HepG2 (cell line): ENCODE measurements at regions not wholly inside any gene's neighbourhood (a gene's known extent, or its start where the extent isn't known, plus 50 kb on each side); places are given as distances from the start of the nearest gene placed in this dataset.

Source experiments
- ATAC-seq: fragments of 200-7000 bp; cut with Tn5 transposase; 3 replicates; pipeline ENCODE4 v1.9.1; 2020; ENCODE audit warnings: mild to moderate bottlenecking, moderate library complexity
- BruUV-seq: library from RNA; stranded (reverse); fragments of 400-500 nt; replicated peaks from 2 replicates; lab custom pipeline; 2021; lab: Mats Ljungman, UMichigan
- CTCF ChIA-PET: fragments of 300-600 bp; formaldehyde crosslinking; extraction: SDS; loops from one replicate; lab custom pipeline; 2021; ENCODE audit warnings: low total read pairs, inconsistent platforms, low intra/inter-chr PET ratio; lab: Yijun Ruan, JAX
- POLR2A ChIA-PET: fragments of 350-600 bp; sonication (Branson Sonifier 250); formaldehyde crosslinking; loops from one replicate; lab custom pipeline; 2020; ENCODE audit warnings: antibody characterized with exemption, inconsistent platforms; lab: Yijun Ruan, JAX
- DNase-seq: peaks from one replicate; pipeline ENCODE4 v3.0.0-alpha.2; 2015; ENCODE audit warnings: low spot score
- FAIRE-seq: peaks from 3 replicates; lab custom pipeline; 2011; peaks lifted over from hg19 to GRCh38; lab: Jason Lieb, UNC
- H2AFZ ChIP-seq: one replicate; pipeline ENCODE4 v1.6.1; 2011; ENCODE audit warnings: low read length, inconsistent platforms
- H3K27ac ChIP-seq: fragments of 300-600 bp; 3 replicates; pipeline ENCODE4 v1.8.0; 2011; ENCODE audit warnings: mixed run types, mild to moderate bottlenecking, mixed read lengths, low read length, inconsistent platforms; ENCODE audit not compliant: insufficient read depth; ENCODE audit errors: extremely low read length
- H3K27me3 ChIP-seq, 2 experiments: fragments of 200-600 bp in 1 of 2; 2 replicates in 1 of 2; 3 replicates in 1 of 2; pipeline versions ENCODE4 v1.6.0 to v1.8.0; 2011; ENCODE audit warnings: low read length in 2 of 2, mild to moderate bottlenecking in 2 of 2, moderate library complexity in 2 of 2, inconsistent platforms in 1 of 2; ENCODE audit not compliant: insufficient read depth in 2 of 2, control insufficient read depth in 1 of 2
- H3K36me3 ChIP-seq, 2 experiments: fragments of 200-600 bp in 1 of 2; replicated peaks in 1 of 2; 2 replicates in 1 of 2; 3 replicates in 1 of 2; pipeline versions ENCODE4 v1.5.1 to v1.8.0; 2011; ENCODE audit warnings: low read length in 2 of 2, inconsistent platforms in 1 of 2; ENCODE audit not compliant: insufficient read depth in 2 of 2, control insufficient read depth in 1 of 2
- H3K4me1 ChIP-seq: 2 replicates; pipeline ENCODE4 v1.5.1; 2012; ENCODE audit warnings: low read length, inconsistent platforms; ENCODE audit not compliant: insufficient read depth
- H3K4me2 ChIP-seq: 2 replicates; pipeline ENCODE4 v1.6.0; 2011; ENCODE audit warnings: low read depth, low read length, inconsistent platforms
- H3K4me3 ChIP-seq, 3 experiments: fragments of 200-600 bp in 1 of 3; sonication (generic), shearing (Covaris generic) in 1 of 3; replicated peaks in 1 of 3; 2 replicates each; pipeline ENCODE4 v1.5.1; 2011 to 2016; ENCODE audit warnings: low read length in 3 of 3, inconsistent platforms in 2 of 3, low read depth in 2 of 3, mild to moderate bottlenecking in 2 of 3, control low read depth in 1 of 3, mixed read lengths in 1 of 3; ENCODE audit not compliant: insufficient read depth in 1 of 3
- H3K79me2 ChIP-seq: one replicate; pipeline ENCODE4 v1.6.1; 2011; ENCODE audit warnings: low read length, inconsistent platforms; ENCODE audit not compliant: insufficient read depth
- H3K9ac ChIP-seq: 2 replicates; pipeline ENCODE4 v1.6.0; 2011; ENCODE audit warnings: mild to moderate bottlenecking, low read depth, low read length, inconsistent platforms; ENCODE audit not compliant: insufficient read depth
- H3K9me3 ChIP-seq: 2 replicates; pipeline ENCODE4 v1.5.1; 2012; ENCODE audit warnings: mild to moderate bottlenecking, low read length
- H4K20me1 ChIP-seq: 2 replicates; pipeline ENCODE4 v1.6.0; 2011; ENCODE audit warnings: inconsistent platforms, mild to moderate bottlenecking, low read length, moderate library complexity; ENCODE audit not compliant: insufficient read depth
- ELF3 ChIP-seq: IDR thresholded peaks from 2 replicates; pipeline ENCODE4 v1.6.1; 2016; ENCODE audit warnings: missing genetic modification reagents, missing compliant biosample characterization
- KLF15 ChIP-seq: sonication (generic); formaldehyde crosslinking; IDR thresholded peaks from 2 replicates; pipeline ENCODE4 v1.8.1; 2023; ENCODE audit warnings: borderline replicate concordance, mild to moderate bottlenecking, inconsistent platforms, missing genetic modification reagents, mixed read lengths
- MAFG ChIP-seq: sonication (generic); formaldehyde crosslinking; IDR thresholded peaks from 2 replicates; pipeline ENCODE4 v1.5.1; 2020; ENCODE audit warnings: mild to moderate bottlenecking, missing genetic modification reagents
- NR2F6 ChIP-seq, 2 experiments: IDR thresholded peaks; 2 replicates each; pipeline ENCODE4 v1.6.1; 2016; ENCODE audit warnings: antibody characterized with exemption in 1 of 2, mild to moderate bottlenecking in 1 of 2
- REXO4 ChIP-seq: sonication (generic); formaldehyde crosslinking; IDR thresholded peaks from 2 replicates; pipeline ENCODE4 v1.8.0; 2022; ENCODE audit warnings: missing genetic modification reagents, mild to moderate bottlenecking, borderline replicate concordance
- SATB2 ChIP-seq: sonication (generic); formaldehyde crosslinking; IDR thresholded peaks from 2 replicates; pipeline ENCODE4 v1.5.0; 2020; ENCODE audit warnings: missing genetic modification reagents
- SPEN ChIP-seq: sonication (generic); formaldehyde crosslinking; IDR thresholded peaks from 2 replicates; pipeline ENCODE4 v1.5.1; 2020; ENCODE audit warnings: low read depth, mild to moderate bottlenecking, missing genetic modification reagents
- SRSF1 ChIP-seq: fragments of 200-400 bp; formaldehyde crosslinking; optimal IDR thresholded peaks from 2 replicates; pipeline ENCODE3; 2017; ENCODE audit warnings: mild to moderate bottlenecking, low read depth, low read length, moderate library complexity
- ZNF441 ChIP-seq: sonication (generic); formaldehyde crosslinking; IDR thresholded peaks from 2 replicates; pipeline ENCODE4 v1.7.0; 2021; ENCODE audit warnings: missing genetic modification reagents, borderline replicate concordance
- ZNF510 ChIP-seq: sonication (generic); formaldehyde crosslinking; IDR thresholded peaks from 2 replicates; pipeline ENCODE4 v1.4.0; 2020; ENCODE audit warnings: low read depth, mild to moderate bottlenecking, missing genetic modification reagents
- ZNF547 ChIP-seq: sonication (generic); formaldehyde crosslinking; IDR thresholded peaks from 2 replicates; pipeline ENCODE4 v1.5.1; 2020; ENCODE audit warnings: mild to moderate bottlenecking, missing genetic modification reagents
- ZNF550 ChIP-seq: sonication (generic); formaldehyde crosslinking; IDR thresholded peaks from 2 replicates; pipeline ENCODE4 v1.4.0; 2020; ENCODE audit warnings: mild to moderate bottlenecking, missing genetic modification reagents, borderline replicate concordance
- ZSCAN22 ChIP-seq: sonication (generic); formaldehyde crosslinking; IDR thresholded peaks from 2 replicates; pipeline ENCODE4 v1.4.0; 2020; ENCODE audit warnings: mild to moderate bottlenecking, missing genetic modification reagents
- WGBS: methylation state at CpG from one replicate; pipeline ENCODE4 v1.1.6; 2017; ENCODE audit warnings: low lambda C conversion rate; 5-methylcytosine and 5-hydroxymethylcytosine counted together
- in situ Hi-C: cut with HindIII; loops from 2 replicates; pipeline ENCODE4 v1.10.0; 2017; ENCODE audit warnings: low pct_unique_long_range_greater_than_20kb; ENCODE audit not compliant: extremely low pct_ligation_motif_present
- intact Hi-C: fragments of 100-400 bp; cut with micrococcal nuclease; formaldehyde crosslinking; loops from one replicate; pipeline ENCODE4 v1.10.0; 2022; ENCODE audit not compliant: unreplicated experiment
- TF ChIP-seq, protein P1 (sequence below): sonication (generic); formaldehyde crosslinking; IDR thresholded peaks from 2 replicates; pipeline ENCODE4 v1.4.0; 2020; ENCODE audit warnings: low read depth, mild to moderate bottlenecking, missing genetic modification reagents
- TF ChIP-seq, protein P2 (sequence below): sonication (generic); formaldehyde crosslinking; IDR thresholded peaks from 2 replicates; pipeline ENCODE4 v1.4.0; 2020; ENCODE audit warnings: mild to moderate bottlenecking, missing genetic modification reagents
- TF ChIP-seq, protein P3 (sequence below): IDR thresholded peaks from 2 replicates; pipeline ENCODE4 v1.6.1; 2012; ENCODE audit warnings: low read depth, low read length, improper control_type of control experiment

DNA sequence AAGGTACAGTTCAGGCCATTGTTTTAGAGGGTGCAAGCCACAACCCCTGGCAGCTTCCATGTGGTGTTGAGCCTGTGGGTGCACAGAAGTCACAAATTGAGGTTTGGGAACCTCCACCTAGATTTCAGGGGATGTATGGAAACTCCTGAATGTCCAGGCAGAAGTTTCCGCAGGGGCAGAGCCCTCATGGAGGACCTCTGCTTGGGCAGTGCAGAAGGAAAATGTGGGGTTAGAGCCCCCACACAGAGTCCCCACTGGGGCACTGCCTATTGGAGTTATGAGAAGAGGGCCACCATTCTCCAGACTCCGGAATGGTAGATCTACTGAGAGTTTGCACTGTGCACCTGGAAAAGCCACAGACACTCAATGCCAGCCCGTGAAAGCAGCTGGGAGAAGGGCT, 242.0 kb upstream of the ACTRT1 start (continued):
- no peak for TF ChIP-seq KLF15 (CRISPR knock-in tag)
- TF ChIP-seq REXO4: no peak
- TF ChIP-seq ZNF510 (CRISPR knock-in tag): no peak
- no peak for TF ChIP-seq ZSCAN22 (CRISPR knock-in tag)
- TF ChIP-seq, protein P1, sequence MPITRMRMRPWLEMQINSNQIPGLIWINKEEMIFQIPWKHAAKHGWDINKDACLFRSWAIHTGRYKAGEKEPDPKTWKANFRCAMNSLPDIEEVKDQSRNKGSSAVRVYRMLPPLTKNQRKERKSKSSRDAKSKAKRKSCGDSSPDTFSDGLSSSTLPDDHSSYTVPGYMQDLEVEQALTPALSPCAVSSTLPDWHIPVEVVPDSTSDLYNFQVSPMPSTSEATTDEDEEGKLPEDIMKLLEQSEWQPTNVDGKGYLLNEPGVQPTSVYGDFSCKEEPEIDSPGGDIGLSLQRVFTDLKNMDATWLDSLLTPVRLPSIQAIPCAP (CRISPR knock-in tag): no peak
- no peak for TF ChIP-seq SPEN

DNA sequence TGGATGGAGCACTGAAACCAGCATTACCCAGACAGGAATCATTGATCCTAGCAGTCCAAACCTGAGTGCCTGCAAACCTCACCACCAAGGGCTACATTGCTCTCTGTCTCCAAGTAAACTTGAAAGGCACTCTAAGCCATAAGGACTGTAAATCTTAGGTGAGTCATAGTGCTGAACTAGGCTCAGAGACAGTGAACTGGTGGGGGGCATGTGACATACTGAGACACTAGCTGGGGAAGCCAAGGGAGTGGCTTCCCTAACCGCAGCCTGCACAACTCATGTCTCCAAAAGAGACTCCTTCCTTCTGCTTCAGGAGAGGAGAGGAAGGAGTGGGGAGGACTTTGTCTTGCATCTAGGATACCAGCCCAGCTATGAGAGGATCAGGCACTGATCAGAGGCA, 235.5 kb upstream of the ACTRT1 start:
- Histone ChIP-seq H3K4me3 (no peak overlapping the region), H3K36me3 (no peaks in the 10 kb centered on the region), H3K9me3 (no peaks in the 10 kb centered on the region), H3K27me3 (no peaks in the 10 kb centered on the region), H3K79me2 (no peaks in the 10 kb centered on the region), H3K4me2 (no peak overlapping the region), H2AFZ (no peak overlapping the region), H3K27ac (no peak overlapping the region), H4K20me1 (no peaks in the 10 kb centered on the region), H3K9ac (no peak overlapping the region), H3K4me1 (no peaks in the 10 kb centered on the region)
- ChIA-PET CTCF (no interaction called here), POLR2A (no interaction called here)
- TF ChIP-seq SRSF1 (no peak), SATB2 (CRISPR knock-in tag) (no peak), ZNF547 (CRISPR knock-in tag) (no peak), MAFG (CRISPR knock-in tag) (no peak), ELF3 (CRISPR knock-in tag) (no peak), ZNF441 (CRISPR knock-in tag) (no peak), ZNF550 (CRISPR knock-in tag) (no peak), NR2F6 (IDR thresholded peaks at IDR 0.05) (no peak), NR2F6 (CRISPR knock-in tag; IDR thresholded peaks at IDR 0.05) (no peak)
- TF ChIP-seq, protein P2, sequence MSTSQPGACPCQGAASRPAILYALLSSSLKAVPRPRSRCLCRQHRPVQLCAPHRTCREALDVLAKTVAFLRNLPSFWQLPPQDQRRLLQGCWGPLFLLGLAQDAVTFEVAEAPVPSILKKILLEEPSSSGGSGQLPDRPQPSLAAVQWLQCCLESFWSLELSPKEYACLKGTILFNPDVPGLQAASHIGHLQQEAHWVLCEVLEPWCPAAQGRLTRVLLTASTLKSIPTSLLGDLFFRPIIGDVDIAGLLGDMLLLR (CRISPR knock-in tag): no peak
- TF ChIP-seq, protein P3, sequence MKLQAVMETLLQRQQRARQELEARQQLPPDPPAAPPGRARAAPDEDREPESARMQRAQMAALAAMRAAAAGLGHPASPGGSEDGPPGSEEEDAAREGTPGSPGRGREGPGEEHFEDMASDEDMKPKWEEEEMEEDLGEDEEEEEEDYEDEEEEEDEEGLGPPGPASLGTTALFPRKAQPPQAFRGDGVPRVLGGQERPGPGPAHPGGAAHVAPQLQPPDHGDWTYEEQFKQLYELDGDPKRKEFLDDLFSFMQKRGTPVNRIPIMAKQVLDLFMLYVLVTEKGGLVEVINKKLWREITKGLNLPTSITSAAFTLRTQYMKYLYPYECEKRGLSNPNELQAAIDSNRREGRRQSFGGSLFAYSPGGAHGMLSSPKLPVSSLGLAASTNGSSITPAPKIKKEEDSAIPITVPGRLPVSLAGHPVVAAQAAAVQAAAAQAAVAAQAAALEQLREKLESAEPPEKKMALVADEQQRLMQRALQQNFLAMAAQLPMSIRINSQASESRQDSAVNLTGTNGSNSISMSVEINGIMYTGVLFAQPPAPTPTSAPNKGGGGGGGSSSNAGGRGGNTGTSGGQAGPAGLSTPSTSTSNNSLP: no peak
- no peak for FAIRE-seq
- BruUV-seq: no TSS peak
- ATAC-seq: no peak
- DNase-seq: no peak
- in situ Hi-C loops: no loop called here
- WGBS: 0% methylated on average over 1 of the region's 1 CpG
- intact Hi-C loops: no loop called here
